Neural cell (in vitro differentiated cells): ENCODE measurements at regions not wholly inside any gene's neighbourhood (a gene's known extent, or its start where the extent isn't known, plus 50 kb on each side); places are given as distances from the start of the nearest gene placed in this dataset.

Experiments used
- EZH2 ChIP-seq: fragments of 200-600, 300-800 bp; shearing (Covaris generic), sonication (generic); IDR thresholded peaks from 2 replicates; pipeline ENCODE4 v1.6.1; 2014; ENCODE audit warnings: antibody characterized with exemption, low read length, borderline replicate concordance, mild to moderate bottlenecking; ENCODE audit not compliant: insufficient read depth, poor library complexity, severe bottlenecking
- POLR2AphosphoS5 ChIP-seq: IDR thresholded peaks from 2 replicates; pipeline ENCODE4 v1.6.1; 2012
- RAD21 ChIP-seq: fragments of 450-650 bp; conservative IDR thresholded peaks from 2 replicates; pipeline ENCODE4 v1.6.1; 2014; ENCODE audit warnings: antibody characterized with exemption, mild to moderate bottlenecking, moderate library complexity
- SMC3 ChIP-seq: fragments of 450-650 bp; conservative IDR thresholded peaks from 2 replicates; pipeline ENCODE4 v1.6.1; 2014; ENCODE audit warnings: antibody characterized with exemption, mild to moderate bottlenecking, moderate library complexity; ENCODE audit not compliant: poor library complexity
- TAF1 ChIP-seq: IDR thresholded peaks from 2 replicates; pipeline ENCODE4 v1.6.1; 2012; ENCODE audit warnings: low read depth
- TF ChIP-seq, protein P1 (sequence below): fragments of 450-650 bp; IDR thresholded peaks from 2 replicates; pipeline ENCODE4 v1.5.1; 2014; ENCODE audit warnings: antibody characterized with exemption, mild to moderate bottlenecking, moderate library complexity; ENCODE audit not compliant: poor library complexity, severe bottlenecking
- TF ChIP-seq, protein P2 (sequence below): IDR thresholded peaks from 2 replicates; pipeline ENCODE4 v1.6.1; 2012; ENCODE audit warnings: borderline replicate concordance

DNA sequence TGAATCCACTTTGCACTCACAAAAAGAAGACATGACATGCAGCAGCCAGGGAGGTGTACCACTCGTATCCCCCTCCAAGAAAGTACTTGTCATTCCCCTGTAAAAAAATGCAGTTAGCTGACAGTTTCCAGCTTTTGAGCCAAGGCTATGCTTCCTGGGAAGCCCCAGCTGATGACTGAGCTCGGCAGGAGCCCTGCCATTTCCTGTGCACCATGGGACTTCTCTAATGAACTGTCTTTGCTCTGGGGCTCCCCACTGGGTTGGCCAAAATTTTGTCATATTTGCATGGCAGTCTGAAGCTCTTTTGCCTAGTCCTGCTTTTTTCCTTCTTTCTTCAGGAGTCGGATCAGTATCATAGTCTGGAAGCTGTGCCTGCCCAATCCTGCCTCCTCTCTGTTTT, 104.5 kb upstream of the MAOA start:
- TF ChIP-seq, protein P1, sequence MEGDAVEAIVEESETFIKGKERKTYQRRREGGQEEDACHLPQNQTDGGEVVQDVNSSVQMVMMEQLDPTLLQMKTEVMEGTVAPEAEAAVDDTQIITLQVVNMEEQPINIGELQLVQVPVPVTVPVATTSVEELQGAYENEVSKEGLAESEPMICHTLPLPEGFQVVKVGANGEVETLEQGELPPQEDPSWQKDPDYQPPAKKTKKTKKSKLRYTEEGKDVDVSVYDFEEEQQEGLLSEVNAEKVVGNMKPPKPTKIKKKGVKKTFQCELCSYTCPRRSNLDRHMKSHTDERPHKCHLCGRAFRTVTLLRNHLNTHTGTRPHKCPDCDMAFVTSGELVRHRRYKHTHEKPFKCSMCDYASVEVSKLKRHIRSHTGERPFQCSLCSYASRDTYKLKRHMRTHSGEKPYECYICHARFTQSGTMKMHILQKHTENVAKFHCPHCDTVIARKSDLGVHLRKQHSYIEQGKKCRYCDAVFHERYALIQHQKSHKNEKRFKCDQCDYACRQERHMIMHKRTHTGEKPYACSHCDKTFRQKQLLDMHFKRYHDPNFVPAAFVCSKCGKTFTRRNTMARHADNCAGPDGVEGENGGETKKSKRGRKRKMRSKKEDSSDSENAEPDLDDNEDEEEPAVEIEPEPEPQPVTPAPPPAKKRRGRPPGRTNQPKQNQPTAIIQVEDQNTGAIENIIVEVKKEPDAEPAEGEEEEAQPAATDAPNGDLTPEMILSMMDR, result no peak
- TF ChIP-seq TAF1, result no peak
- no peak for TF ChIP-seq POLR2AphosphoS5
- TF ChIP-seq SMC3, result no peak
- no peak for TF ChIP-seq EZH2
- TF ChIP-seq, protein P2, sequence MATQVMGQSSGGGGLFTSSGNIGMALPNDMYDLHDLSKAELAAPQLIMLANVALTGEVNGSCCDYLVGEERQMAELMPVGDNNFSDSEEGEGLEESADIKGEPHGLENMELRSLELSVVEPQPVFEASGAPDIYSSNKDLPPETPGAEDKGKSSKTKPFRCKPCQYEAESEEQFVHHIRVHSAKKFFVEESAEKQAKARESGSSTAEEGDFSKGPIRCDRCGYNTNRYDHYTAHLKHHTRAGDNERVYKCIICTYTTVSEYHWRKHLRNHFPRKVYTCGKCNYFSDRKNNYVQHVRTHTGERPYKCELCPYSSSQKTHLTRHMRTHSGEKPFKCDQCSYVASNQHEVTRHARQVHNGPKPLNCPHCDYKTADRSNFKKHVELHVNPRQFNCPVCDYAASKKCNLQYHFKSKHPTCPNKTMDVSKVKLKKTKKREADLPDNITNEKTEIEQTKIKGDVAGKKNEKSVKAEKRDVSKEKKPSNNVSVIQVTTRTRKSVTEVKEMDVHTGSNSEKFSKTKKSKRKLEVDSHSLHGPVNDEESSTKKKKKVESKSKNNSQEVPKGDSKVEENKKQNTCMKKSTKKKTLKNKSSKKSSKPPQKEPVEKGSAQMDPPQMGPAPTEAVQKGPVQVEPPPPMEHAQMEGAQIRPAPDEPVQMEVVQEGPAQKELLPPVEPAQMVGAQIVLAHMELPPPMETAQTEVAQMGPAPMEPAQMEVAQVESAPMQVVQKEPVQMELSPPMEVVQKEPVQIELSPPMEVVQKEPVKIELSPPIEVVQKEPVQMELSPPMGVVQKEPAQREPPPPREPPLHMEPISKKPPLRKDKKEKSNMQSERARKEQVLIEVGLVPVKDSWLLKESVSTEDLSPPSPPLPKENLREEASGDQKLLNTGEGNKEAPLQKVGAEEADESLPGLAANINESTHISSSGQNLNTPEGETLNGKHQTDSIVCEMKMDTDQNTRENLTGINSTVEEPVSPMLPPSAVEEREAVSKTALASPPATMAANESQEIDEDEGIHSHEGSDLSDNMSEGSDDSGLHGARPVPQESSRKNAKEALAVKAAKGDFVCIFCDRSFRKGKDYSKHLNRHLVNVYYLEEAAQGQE, result no peak
- TF ChIP-seq RAD21, result no peak
